NCI-H1417 treated with DMSO at 0.1 percent for 48 hours (cell line): ENCODE measurements at regions not wholly inside any gene's neighbourhood (a gene's known extent, or its start where the extent isn't known, plus 50 kb on each side); places are given as distances from the start of the nearest gene placed in this dataset.
"Not testable (repeated sequence)": the region's sequence is repeated elsewhere in the genome, so short reads cannot be mapped to it uniquely, and the experiment has no call there.

ENCODE experiments used
- DNase-seq: peaks from one replicate; lab custom pipeline; 2025; lab: John Stamatoyannopoulos, UW

GRCh38 chr6:48613231-48613949 lies 502.4 kb upstream of the PTCHD4 start:
- no peak for DNase-seq

- DNase-seq, result no peak
These were observed 500.3 kb upstream of the PTCHD4 start for GRCh38 chr6:48611332-48611731.

- DNase-seq, result no peak
These were observed 499.8 kb upstream of the PTCHD4 start for GRCh38 chr6:48610846-48611245.

GRCh38 chr6:48606618-48607017 lies 495.6 kb upstream of the PTCHD4 start:
- DNase-seq, result no peak

GRCh38 chr6:48597951-48598350 lies 487.0 kb upstream of the PTCHD4 start:
- no peak for DNase-seq

- DNase-seq, result no peak
These were observed 485.8 kb upstream of the PTCHD4 start for GRCh38 chr6:48596830-48597229.

- not testable (repeated sequence) for DNase-seq
These were observed 480.2 kb upstream of the PTCHD4 start for GRCh38 chr6:48591158-48591557.

- no peak for DNase-seq
These were observed 473.8 kb upstream of the PTCHD4 start for GRCh38 chr6:48584846-48585245.

- no peak for DNase-seq
These were observed 459.7 kb upstream of the PTCHD4 start for GRCh38 chr6:48570656-48571055.

- no peak for DNase-seq
These were observed 457.9 kb upstream of the PTCHD4 start for GRCh38 chr6:48568856-48569255.

GRCh38 chr6:48567016-48567415 lies 456.0 kb upstream of the PTCHD4 start:
- DNase-seq, result no peak

GRCh38 chr6:48564036-48564820 lies 453.2 kb upstream of the PTCHD4 start:
- no peak for DNase-seq

- no peak for DNase-seq
These were observed 452.4 kb upstream of the PTCHD4 start for GRCh38 chr6:48563433-48563832.

- DNase-seq, result no peak
These were observed 449.4 kb upstream of the PTCHD4 start for GRCh38 chr6:48560408-48560807.

GRCh38 chr6:48553467-48554189 lies 442.6 kb upstream of the PTCHD4 start:
- DNase-seq, result no peak

GRCh38 chr6:48552905-48553304 lies 441.9 kb upstream of the PTCHD4 start:
- no peak for DNase-seq

GRCh38 chr6:48550603-48551002 lies 439.6 kb upstream of the PTCHD4 start:
- DNase-seq, result no peak

- no peak for DNase-seq
These were observed 431.2 kb upstream of the PTCHD4 start for GRCh38 chr6:48542191-48542590.

GRCh38 chr6:48541649-48542048 lies 430.7 kb upstream of the PTCHD4 start:
- DNase-seq, result no peak

GRCh38 chr6:48535582-48536009 lies 424.6 kb upstream of the PTCHD4 start:
- DNase-seq, result no peak

GRCh38 chr6:48530978-48531377 lies 420.0 kb upstream of the PTCHD4 start:
- not testable (repeated sequence) for DNase-seq

GRCh38 chr6:48525849-48526248 lies 414.9 kb upstream of the PTCHD4 start:
- DNase-seq, result no peak

- no peak for DNase-seq
These were observed 410.0 kb upstream of the PTCHD4 start for GRCh38 chr6:48520951-48521350.
